Peyer's patch (tissue), 4 donors: ENCODE measurements at regions not wholly inside any gene's neighbourhood (a gene's known extent, or its start where the extent isn't known, plus 50 kb on each side); places are given as distances from the start of the nearest gene placed in this dataset.

Experiments
- POLR2A ChIP-seq, 2 donors: fragments of 450-650 bp; IDR thresholded peaks; one replicate each; pipeline ENCODE4 v1.5.1; 2017; ENCODE audit warnings: antibody characterized with exemption in 2 of 2, mild to moderate bottlenecking in 2 of 2, moderate library complexity in 2 of 2
- TF ChIP-seq, protein P1 (sequence below), 6 experiments: fragments of 450-650 bp in 4 of 6; fragments of 200-600 bp in 2 of 6; sonication (generic) in 1 of 6; IDR thresholded peaks; one replicate each; pipeline ENCODE4 v1.5.1; 2017 to 2019; ENCODE audit warnings: antibody characterized with exemption in 6 of 6, mild to moderate bottlenecking in 3 of 6, moderate library complexity in 1 of 6

DNA sequence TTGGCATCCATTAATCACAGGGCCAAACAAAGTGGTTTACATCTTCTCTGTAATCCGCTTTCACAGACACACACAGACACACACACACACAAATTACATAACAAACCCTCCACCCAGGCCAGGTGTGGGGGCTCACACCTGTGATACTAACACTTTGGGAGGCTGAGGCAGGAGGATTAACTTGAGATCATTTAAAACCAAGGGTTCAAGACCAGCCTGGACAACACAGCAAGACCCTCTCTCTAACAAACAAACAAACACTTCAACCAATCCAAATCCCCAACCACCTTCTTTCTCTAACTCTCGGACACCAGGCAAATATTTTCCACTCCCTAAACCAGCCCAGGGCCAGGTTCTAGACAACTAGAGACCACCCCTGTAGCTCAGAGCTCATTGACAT, 79.5 kb upstream of the XPO1 start:
- TF ChIP-seq, protein P1, sequence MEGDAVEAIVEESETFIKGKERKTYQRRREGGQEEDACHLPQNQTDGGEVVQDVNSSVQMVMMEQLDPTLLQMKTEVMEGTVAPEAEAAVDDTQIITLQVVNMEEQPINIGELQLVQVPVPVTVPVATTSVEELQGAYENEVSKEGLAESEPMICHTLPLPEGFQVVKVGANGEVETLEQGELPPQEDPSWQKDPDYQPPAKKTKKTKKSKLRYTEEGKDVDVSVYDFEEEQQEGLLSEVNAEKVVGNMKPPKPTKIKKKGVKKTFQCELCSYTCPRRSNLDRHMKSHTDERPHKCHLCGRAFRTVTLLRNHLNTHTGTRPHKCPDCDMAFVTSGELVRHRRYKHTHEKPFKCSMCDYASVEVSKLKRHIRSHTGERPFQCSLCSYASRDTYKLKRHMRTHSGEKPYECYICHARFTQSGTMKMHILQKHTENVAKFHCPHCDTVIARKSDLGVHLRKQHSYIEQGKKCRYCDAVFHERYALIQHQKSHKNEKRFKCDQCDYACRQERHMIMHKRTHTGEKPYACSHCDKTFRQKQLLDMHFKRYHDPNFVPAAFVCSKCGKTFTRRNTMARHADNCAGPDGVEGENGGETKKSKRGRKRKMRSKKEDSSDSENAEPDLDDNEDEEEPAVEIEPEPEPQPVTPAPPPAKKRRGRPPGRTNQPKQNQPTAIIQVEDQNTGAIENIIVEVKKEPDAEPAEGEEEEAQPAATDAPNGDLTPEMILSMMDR (IDR thresholded peaks at IDR 0.05) = no peak
- TF ChIP-seq POLR2A (IDR thresholded peaks at IDR 0.05) = no peak
